Stimulated activated CD4-positive, alpha-beta T cell treated with anti-CD3 and anti-CD28 coated beads, TNF-alpha, amount 100 ng/mL, for 48 hours (primary cell): ENCODE measurements at regions not wholly inside any gene's neighbourhood (a gene's known extent, or its start where the extent isn't known, plus 50 kb on each side); places are given as distances from the start of the nearest gene placed in this dataset.

ENCODE experiments used
- DNase-seq, 3 donors: peaks; one replicate each; pipeline ENCODE4 v3.0.0-alpha.2; 2020; ENCODE audit warnings: low read depth in 3 of 3

- DNase-seq: no peak
These were observed 175.2 kb upstream of the HS6ST1 start for GRCh38 chr2:128493880-128494279.

- no peak for DNase-seq
These were observed 175.6 kb upstream of the HS6ST1 start for GRCh38 chr2:128494307-128494639.

- no peak for DNase-seq
These were observed 176.1 kb upstream of the HS6ST1 start for GRCh38 chr2:128494640-128495321.

- DNase-seq: no peak
These were observed 177.4 kb upstream of the HS6ST1 start for GRCh38 chr2:128495996-128496547.

- no peak for DNase-seq
These were observed 178.0 kb upstream of the HS6ST1 start for GRCh38 chr2:128496700-128497099.

DNA sequence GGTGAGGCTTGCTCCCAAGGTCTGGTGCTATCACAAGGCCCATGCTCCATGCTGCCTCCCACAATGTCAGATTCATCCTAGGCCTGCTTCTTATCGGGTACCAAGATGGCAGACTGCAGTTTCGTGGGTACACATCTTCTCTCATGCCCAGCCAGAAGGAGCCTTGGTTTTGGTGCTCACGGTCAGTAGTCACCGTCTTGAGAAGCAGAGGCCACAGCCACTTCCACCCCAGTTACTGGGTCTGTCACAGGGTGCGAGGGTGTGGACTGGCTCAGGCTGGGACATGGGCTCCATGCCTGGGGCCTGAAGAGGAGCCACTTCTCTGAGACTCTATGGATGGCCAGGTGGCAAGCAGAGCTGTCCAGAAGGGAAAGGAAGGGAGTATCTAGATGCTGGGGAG lies 178.8 kb upstream of the HS6ST1 start:
- no peak for DNase-seq

DNA sequence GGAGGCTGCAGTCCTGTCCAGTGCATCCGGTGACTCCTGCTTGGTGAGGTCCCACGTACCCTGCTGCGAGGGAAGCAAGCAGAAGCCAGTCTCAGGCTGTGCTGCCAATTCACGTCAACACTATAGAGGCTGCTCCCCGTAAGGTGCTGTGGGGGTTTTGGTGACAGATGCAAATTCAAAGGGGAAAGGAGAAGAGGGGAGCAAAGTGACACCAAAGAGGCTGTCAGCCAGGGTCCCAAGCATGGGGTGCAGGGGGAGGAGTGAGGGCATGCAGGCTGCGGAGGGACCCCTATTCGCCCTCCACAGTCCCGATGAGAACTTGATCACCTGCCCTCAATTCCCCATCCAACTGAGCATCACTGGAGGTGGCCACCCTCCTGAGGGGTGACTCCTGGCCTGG lies 179.4 kb upstream of the HS6ST1 start:
- DNase-seq: no peak

GRCh38 chr2:128498589-128498988 lies 179.9 kb upstream of the HS6ST1 start:
- no peak for DNase-seq

GRCh38 chr2:128499367-128500137 lies 180.9 kb upstream of the HS6ST1 start:
- DNase-seq: no peak

DNA sequence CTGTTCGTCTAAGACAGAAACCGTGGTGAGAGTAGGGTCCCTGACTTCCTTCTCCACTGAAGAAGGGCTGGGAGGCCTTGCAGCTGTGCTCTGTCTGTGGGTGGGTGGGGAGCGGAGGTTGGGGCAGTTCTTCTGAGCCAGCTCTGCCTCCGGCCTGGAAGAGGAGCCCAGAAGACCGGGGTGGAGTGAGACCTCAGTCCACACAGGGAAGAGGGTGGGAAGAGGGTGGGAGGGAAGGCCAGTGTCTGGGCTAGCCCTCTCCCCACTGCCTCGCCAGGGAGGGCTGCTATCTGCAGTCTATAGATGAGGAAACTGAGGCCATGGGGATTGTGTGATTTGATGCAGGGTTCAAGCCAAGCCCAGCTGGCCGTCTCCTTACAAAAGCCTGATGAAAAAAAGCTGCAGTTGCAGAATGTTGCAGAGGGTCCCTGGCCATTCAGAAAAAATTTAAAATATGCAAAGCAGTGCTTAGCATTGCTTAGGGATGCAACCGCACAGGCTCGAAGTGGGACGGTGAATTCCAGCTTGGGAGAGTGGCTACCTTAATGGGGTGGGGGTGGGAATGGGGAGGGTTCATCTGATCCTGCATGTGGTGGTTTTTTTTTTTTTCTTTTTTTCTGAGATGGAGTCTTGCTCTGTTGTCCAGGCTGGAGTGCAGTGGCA lies 181.6 kb upstream of the HS6ST1 start:
- DNase-seq: no peak

DNA sequence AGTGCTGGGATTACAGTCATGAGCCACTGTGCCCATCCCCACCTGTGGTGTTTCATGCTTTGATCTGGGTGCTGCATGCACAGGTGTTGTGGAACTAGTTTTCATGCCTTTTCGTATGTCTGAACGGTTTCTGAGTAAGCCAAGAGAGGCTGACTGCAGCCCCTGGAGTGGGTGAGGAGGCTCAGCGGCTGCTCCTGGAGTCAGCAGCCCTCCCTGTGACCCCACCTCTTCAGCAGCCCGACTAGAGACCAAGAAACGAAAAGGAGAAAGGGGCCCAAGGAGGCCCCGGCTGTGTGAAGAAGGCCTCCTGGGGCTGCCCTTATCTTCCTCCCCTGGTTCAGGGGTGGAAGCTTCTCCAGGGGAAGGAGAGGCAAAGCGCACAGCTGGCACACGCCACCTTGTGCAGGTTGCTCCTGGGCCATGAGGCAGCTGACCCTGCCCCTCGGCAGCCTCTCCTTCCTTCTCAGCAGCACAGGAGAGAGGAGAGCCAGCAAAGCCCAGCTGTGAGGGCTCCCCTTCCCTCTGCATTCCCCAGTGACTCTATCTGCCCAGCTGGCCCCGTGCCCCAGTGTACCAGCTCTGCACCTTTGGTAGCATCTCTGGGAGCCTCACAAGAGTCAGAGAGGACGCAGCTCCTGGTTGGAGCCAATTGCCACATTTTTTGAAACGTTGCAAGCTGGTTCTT lies 182.5 kb upstream of the HS6ST1 start:
- DNase-seq: no peak

GRCh38 chr2:128501700-128502099 lies 183.0 kb upstream of the HS6ST1 start:
- no peak for DNase-seq

- DNase-seq: no peak
These were observed 183.5 kb upstream of the HS6ST1 start for GRCh38 chr2:128502200-128502599.

DNA sequence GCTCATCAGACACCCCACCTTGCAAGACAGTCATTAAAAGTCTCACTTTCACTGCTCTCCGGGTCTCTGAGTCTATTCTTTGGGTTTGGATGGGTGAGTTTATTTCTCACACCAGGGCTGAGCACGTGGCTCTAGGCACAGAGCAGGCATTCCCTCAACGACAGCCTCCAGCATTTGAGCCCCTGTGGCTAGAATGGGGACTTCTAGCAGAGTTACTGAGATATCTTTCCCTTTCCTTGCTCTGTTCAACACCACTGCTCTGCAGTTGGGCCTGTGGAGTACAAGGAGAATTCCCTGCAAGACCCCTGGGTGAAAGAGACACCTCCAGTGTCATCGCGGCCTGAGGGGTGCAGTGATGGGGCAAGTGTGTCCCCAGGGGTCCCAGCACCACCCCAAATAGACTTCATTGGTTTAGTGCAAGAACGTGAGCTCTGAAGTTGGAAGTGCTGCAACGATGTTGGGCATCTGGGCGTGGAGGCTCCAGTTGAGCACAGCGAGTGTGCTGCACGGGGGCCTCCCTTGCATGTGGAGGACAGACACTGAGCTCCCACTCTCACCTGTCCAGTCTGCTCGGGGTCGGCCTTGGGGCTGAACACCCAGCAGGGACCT lies 184.1 kb upstream of the HS6ST1 start:
- no peak for DNase-seq

GRCh38 chr2:128503399-128504245 lies 185.0 kb upstream of the HS6ST1 start:
- no peak for DNase-seq

GRCh38 chr2:128504246-128505149 lies 185.8 kb upstream of the HS6ST1 start:
- no peak for DNase-seq

- DNase-seq: no peak
These were observed 186.5 kb upstream of the HS6ST1 start for GRCh38 chr2:128505150-128505490.

- DNase-seq: no peak
These were observed 187.2 kb upstream of the HS6ST1 start for GRCh38 chr2:128505575-128506526.

DNA sequence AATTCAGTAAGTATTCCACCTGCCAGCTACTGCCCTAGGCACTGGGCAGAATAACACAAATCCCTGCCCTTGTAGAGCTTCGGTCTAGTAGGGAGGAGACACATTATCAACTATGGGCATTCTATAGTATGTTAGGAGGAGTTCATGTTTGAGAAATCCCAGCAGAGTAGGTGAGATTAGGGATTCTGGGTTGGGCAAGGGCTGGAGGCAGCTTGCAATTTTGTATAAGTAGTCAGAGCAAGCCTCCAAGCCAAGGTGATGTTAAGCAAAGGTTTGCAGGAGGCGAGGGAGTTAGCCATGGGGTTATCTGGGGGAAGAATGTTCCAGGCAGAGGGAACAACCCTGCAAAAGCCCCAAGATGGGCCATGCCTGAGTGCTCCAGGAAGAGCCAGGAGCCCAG lies 187.9 kb upstream of the HS6ST1 start:
- no peak for DNase-seq
